Lung (tissue), 11 donors: ENCODE measurements at regions not wholly inside any gene's neighbourhood (a gene's known extent, or its start where the extent isn't known, plus 50 kb on each side); places are given as distances from the start of the nearest gene placed in this dataset.
A peak's percentile ranks its signal among the peaks of the same experiment; 100 is the strongest.

Experiments used
- ATAC-seq: fragments of 200-7000 bp; cut with Tn5 transposase; one replicate; pipeline ENCODE4 v1.9.1; 2020; ENCODE audit warnings: moderate number of reproducible peaks; ENCODE audit not compliant: insufficient read depth, low FRiP score
- DNase-seq, 3 donors: peaks; one replicate each; pipeline ENCODE4 v3.0.0-alpha.2; 2013 to 2017
- H3K27ac ChIP-seq, 2 donors: one replicate each; pipeline ENCODE4 v1.5.1; 2013; ENCODE audit warnings: mild to moderate bottlenecking in 2 of 2, moderate library complexity in 2 of 2, control low read depth in 1 of 2, inconsistent platforms in 1 of 2, low read depth in 1 of 2, low read length in 1 of 2
- H3K27me3 ChIP-seq, 3 donors: one replicate each; pipeline ENCODE4 v1.5.1; 2013; ENCODE audit warnings: low read length in 2 of 3; ENCODE audit not compliant: control insufficient read depth in 3 of 3, insufficient read depth in 3 of 3
- H3K36me3 ChIP-seq, 4 donors: one replicate each; pipeline ENCODE4 v1.5.1; 2013; ENCODE audit warnings: low read length in 4 of 4, mild to moderate bottlenecking in 1 of 4, moderate library complexity in 1 of 4; ENCODE audit not compliant: control insufficient read depth in 4 of 4, insufficient read depth in 4 of 4
- H3K4me1 ChIP-seq, 5 donors: one replicate each; pipeline ENCODE4 v1.5.1; 2013; ENCODE audit warnings: low read length in 5 of 5, mild to moderate bottlenecking in 2 of 5, moderate library complexity in 1 of 5; ENCODE audit not compliant: control insufficient read depth in 5 of 5, insufficient read depth in 5 of 5
- H3K4me3 ChIP-seq: one replicate; pipeline ENCODE4 v1.5.1; 2013; ENCODE audit warnings: mild to moderate bottlenecking, control low read depth, moderate library complexity
- H3K9ac ChIP-seq, 2 donors: one replicate each; pipeline ENCODE4 v1.5.1; 2013; ENCODE audit warnings: low read length in 2 of 2, control low read depth in 1 of 2; ENCODE audit not compliant: insufficient read depth in 1 of 2
- H3K9me3 ChIP-seq, 4 donors: one replicate each; pipeline ENCODE4 v1.5.1; 2013; ENCODE audit warnings: low read length in 3 of 4, mild to moderate bottlenecking in 1 of 4, moderate library complexity in 1 of 4; ENCODE audit not compliant: control insufficient read depth in 4 of 4, insufficient read depth in 3 of 4
- whole genome bisulfite sequencing, 2 donors: extraction: QIAGEN DNeasy Blood & Tissue Kit; methylation state at CpG; one replicate each; pipeline ENCODE4 v1.1.7; 2013; 5-methylcytosine and 5-hydroxymethylcytosine counted together
- TF ChIP-seq, protein P1 (sequence below): IDR thresholded peaks from 2 replicates; pipeline ENCODE4 v1.5.1; 2012; ENCODE audit warnings: mild to moderate bottlenecking; ENCODE audit errors: control extremely low read depth, extremely low read depth
- donor health status: control.
- donor health status: control.
- donor health status: Bipolar disorder and iron deficiency.
- donor health status: healthy.
- donor health status: DM: yes; HTN: yes; CAD: no.

DNA sequence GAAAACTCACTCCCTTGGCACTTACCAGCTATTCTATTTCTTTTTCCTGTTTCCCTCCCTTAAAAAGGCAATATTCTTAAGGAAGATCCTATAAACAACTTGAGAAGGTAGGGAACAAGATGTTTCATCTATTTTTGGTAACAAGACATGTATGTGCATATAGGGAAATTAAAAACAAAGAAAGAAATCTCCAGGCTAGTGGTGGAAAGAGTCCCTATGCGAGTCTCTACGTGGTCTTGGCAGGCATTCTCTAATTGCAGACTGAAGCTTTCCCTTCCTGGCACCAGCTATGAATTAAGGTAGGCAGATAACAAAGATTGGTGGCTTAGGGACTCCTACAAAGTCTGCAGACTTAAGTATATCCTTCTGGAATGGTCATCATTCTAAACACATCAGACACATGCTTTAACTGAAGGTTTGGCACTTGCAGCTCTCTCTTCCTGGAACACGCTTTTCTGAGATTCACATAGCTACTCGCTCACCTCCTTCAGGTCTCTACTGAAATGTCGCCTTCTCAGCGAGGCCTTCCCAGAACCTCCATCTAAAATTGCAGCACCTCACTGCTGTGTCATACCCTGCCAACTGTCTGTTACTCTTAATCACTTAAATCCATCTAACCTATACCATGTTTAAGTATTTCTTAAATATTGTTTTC, 336.0 kb downstream of the VGLL3 start:
- Histone ChIP-seq H3K4me3 (no peak overlapping the region), H3K27me3 (no peaks in the 10 kb centered on the region), H3K9me3 (no peaks in the 10 kb centered on the region), H3K4me1 (no peaks in the 10 kb centered on the region), H3K36me3 (no peaks in the 10 kb centered on the region), H3K27ac (no peak overlapping the region), H3K9ac (no peak overlapping the region)
- whole genome bisulfite sequencing, 2 donors, result 83 to 84% methylated on average over 6 of the region's 6 CpGs
- no peak for ATAC-seq
- TF ChIP-seq, protein P1, sequence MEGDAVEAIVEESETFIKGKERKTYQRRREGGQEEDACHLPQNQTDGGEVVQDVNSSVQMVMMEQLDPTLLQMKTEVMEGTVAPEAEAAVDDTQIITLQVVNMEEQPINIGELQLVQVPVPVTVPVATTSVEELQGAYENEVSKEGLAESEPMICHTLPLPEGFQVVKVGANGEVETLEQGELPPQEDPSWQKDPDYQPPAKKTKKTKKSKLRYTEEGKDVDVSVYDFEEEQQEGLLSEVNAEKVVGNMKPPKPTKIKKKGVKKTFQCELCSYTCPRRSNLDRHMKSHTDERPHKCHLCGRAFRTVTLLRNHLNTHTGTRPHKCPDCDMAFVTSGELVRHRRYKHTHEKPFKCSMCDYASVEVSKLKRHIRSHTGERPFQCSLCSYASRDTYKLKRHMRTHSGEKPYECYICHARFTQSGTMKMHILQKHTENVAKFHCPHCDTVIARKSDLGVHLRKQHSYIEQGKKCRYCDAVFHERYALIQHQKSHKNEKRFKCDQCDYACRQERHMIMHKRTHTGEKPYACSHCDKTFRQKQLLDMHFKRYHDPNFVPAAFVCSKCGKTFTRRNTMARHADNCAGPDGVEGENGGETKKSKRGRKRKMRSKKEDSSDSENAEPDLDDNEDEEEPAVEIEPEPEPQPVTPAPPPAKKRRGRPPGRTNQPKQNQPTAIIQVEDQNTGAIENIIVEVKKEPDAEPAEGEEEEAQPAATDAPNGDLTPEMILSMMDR, result no peak
- no peak for DNase-seq

DNA sequence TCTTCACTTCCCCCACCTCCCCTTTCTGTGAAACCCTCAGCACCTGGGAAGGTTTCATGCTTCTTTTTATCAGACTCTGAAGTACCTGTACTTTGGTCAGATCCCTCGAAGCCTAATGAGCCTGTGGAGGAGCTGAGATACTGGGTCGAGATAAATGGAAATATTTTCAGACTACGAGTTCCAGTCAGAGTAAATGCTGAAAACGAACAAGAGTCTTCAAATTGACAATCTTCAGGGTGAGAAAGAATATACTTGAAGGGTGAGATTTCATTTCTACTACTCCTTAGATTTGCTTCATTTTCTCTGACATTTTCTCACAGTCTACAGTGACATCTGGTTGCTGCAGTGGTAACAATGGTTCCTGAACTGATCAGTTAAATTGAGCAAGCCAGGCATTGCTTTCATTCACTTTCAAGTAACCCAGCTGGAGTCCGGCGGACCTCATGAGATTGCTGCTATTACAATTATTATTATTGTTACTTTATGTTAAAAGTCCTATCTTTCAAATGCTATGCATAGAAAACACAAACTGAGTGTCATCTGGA, 337.2 kb downstream of the VGLL3 start:
- Histone ChIP-seq H3K9ac (no peak overlapping the region), H3K4me3 (no peak overlapping the region), H3K27ac (no peak overlapping the region), H3K9me3 (no peaks in the 10 kb centered on the region), H3K36me3 (no peaks in the 10 kb centered on the region), H3K27me3 (no peaks in the 10 kb centered on the region), H3K4me1 (no peaks in the 10 kb centered on the region)
- no peak for ATAC-seq
- 65 to 76% methylated on average over 6 of the region's 6 CpGs for WGBS, 2 donors
- TF ChIP-seq, protein P1, result no peak
- peak in 1 of 3 donors; percentile 8 for DNase-seq

DNA sequence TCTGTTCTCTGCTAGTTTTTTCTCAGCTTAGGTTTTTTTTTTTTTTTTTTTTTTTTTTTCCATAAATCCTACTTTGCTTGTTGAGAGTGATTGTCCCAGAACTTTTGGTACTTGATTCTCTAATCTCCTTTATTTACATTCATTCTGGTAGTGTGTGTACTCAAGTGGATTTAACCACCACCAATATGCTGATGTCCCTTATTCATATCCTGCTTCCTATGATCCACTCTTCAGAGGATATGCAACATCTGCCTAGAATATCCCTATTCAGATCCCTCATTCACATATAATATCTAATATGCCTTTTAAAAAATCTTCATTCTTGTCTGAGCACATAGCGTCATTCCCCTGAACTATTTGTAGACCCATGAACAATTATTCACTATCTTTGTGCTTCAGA, 342.9 kb downstream of the VGLL3 start:
- DNase-seq (no peak), ATAC-seq (no peak)
- Histone ChIP-seq H3K9ac (no peak overlapping the region), H3K36me3 (no peaks in the 10 kb centered on the region), H3K4me1 (no peaks in the 10 kb centered on the region), H3K27me3 (no peaks in the 10 kb centered on the region), H3K9me3 (no peaks in the 10 kb centered on the region), H3K27ac (no peak overlapping the region), H3K4me3 (no peak overlapping the region)
- TF ChIP-seq, protein P1, result no peak
- WGBS, 2 donors, result 93 to 95% methylated on average over 1 of the region's 1 CpG
